ENCODE measurements at regions not wholly inside any gene's neighbourhood (a gene's known extent, or its start where the extent isn't known, plus 50 kb on each side); places are given as distances from the start of the nearest gene placed in this dataset.
A peak's percentile ranks its signal among the peaks of the same experiment; 100 is the strongest.

- H3K27ac ChIP-seq (replicated peaks): no peak overlapping the region
- no peak for DNase-seq (ENCODE audit: low read depth in 1 of 2, low spot score in 1 of 2)
- H3K27me3 ChIP-seq (ENCODE audit: insufficient read depth, poor library complexity, severe bottlenecking): no peaks in the 10 kb centered on the region
- TF ChIP-seq CTCF (IDR thresholded peaks at IDR 0.05; ENCODE audit: insufficient read depth, low read length) (no peak), POLR2AphosphoS5 (IDR thresholded peaks at IDR 0.05; ENCODE audit: low read depth) (no peak), SPI1 (IDR thresholded peaks at IDR 0.05; ENCODE audit: borderline replicate concordance, low read depth) (no peak), REST (IDR thresholded peaks at IDR 0.05; ENCODE audit: insufficient replicate concordance, low read depth) (no peak), GABPA (IDR thresholded peaks at IDR 0.05; ENCODE audit: low read depth) (no peak)
- H3K4me3 ChIP-seq (replicated peaks; ENCODE audit: insufficient read depth, low read length): no peak overlapping the region
These were observed 350.8 kb upstream of the CASK start for GRCh38 chrX:42274151-42274550.

GRCh38 chrX:42273387-42273786 lies 350.0 kb upstream of the CASK start:
- TF ChIP-seq CTCF (IDR thresholded peaks at IDR 0.05; ENCODE audit: insufficient read depth, low read length): no peak
- TF ChIP-seq REST (IDR thresholded peaks at IDR 0.05; ENCODE audit: insufficient replicate concordance, low read depth): no peak
- no peak for TF ChIP-seq GABPA (IDR thresholded peaks at IDR 0.05; ENCODE audit: low read depth)
- no peak for TF ChIP-seq POLR2AphosphoS5 (IDR thresholded peaks at IDR 0.05; ENCODE audit: low read depth)
- no peak for TF ChIP-seq SPI1 (IDR thresholded peaks at IDR 0.05; ENCODE audit: borderline replicate concordance, low read depth)
- no peak overlapping the region for H3K4me3 ChIP-seq (replicated peaks; ENCODE audit: insufficient read depth, low read length)
- DNase-seq (ENCODE audit: low read depth in 1 of 2, low spot score in 1 of 2): no peak
- H3K27me3 ChIP-seq (ENCODE audit: insufficient read depth, poor library complexity, severe bottlenecking): no peaks in the 10 kb centered on the region
- no peak overlapping the region for H3K27ac ChIP-seq (replicated peaks)

GRCh38 chrX:42269186-42269585 lies 345.8 kb upstream of the CASK start:
- peak in 1 of 2 experiments; percentile 13 for DNase-seq (ENCODE audit: low read depth in 1 of 2, low spot score in 1 of 2)
- H3K27me3 ChIP-seq (ENCODE audit: insufficient read depth, poor library complexity, severe bottlenecking): no peaks in the 10 kb centered on the region
- no peak overlapping the region for H3K4me3 ChIP-seq (replicated peaks; ENCODE audit: insufficient read depth, low read length)
- no peak for TF ChIP-seq POLR2AphosphoS5 (IDR thresholded peaks at IDR 0.05; ENCODE audit: low read depth)
- no peak for TF ChIP-seq GABPA (IDR thresholded peaks at IDR 0.05; ENCODE audit: low read depth)
- no peak for TF ChIP-seq SPI1 (IDR thresholded peaks at IDR 0.05; ENCODE audit: borderline replicate concordance, low read depth)
- no peak for TF ChIP-seq CTCF (IDR thresholded peaks at IDR 0.05; ENCODE audit: insufficient read depth, low read length)
- TF ChIP-seq REST (IDR thresholded peaks at IDR 0.05; ENCODE audit: insufficient replicate concordance, low read depth): no peak
- H3K27ac ChIP-seq (replicated peaks): no peak overlapping the region

Data from HL-60 (cell line).